Progenitor cell of endocrine pancreas (in vitro differentiated cells): ENCODE measurements at regions not wholly inside any gene's neighbourhood (a gene's known extent, or its start where the extent isn't known, plus 50 kb on each side); places are given as distances from the start of the nearest gene placed in this dataset.
"Not testable (repeated sequence)": the region's sequence is repeated elsewhere in the genome, so short reads cannot be mapped to it uniquely, and the experiment has no call there.

Source experiments
- DNase-seq: peaks from one replicate; pipeline ENCODE4 v3.0.0; 2021; ENCODE audit warnings: low spot score; ENCODE audit not compliant: unreplicated experiment
- H3K27ac Mint-ChIP-seq: 2 replicates; pipeline ENCODE4 v1.8.0; 2021; ENCODE audit warnings: mild to moderate bottlenecking, moderate library complexity, mixed read lengths
- H3K27me3 Mint-ChIP-seq: 2 replicates; pipeline ENCODE4 v1.8.0; 2021; ENCODE audit warnings: mixed read lengths
- H3K36me3 Mint-ChIP-seq: 2 replicates; pipeline ENCODE4 v1.8.0; 2022; ENCODE audit warnings: mixed read lengths; ENCODE audit not compliant: insufficient read depth
- H3K4me1 Mint-ChIP-seq: 2 replicates; pipeline ENCODE4 v1.8.0; 2021; ENCODE audit warnings: low read depth, mixed read lengths
- H3K4me3 Mint-ChIP-seq: 2 replicates; pipeline ENCODE4 v1.8.0; 2021; ENCODE audit warnings: low read depth, mild to moderate bottlenecking, moderate library complexity, mixed read lengths
- H3K9me3 Mint-ChIP-seq: 2 replicates; pipeline ENCODE4 v1.8.0; 2021; ENCODE audit warnings: low read depth, mixed read lengths
- TF ChIP-seq, protein P1 (sequence below): fragments of 200-600 bp; sonication (generic); IDR thresholded peaks from one replicate; pipeline ENCODE4 v1.5.0; 2021; ENCODE audit warnings: antibody characterized with exemption, mild to moderate bottlenecking; ENCODE audit not compliant: unreplicated experiment

GRCh38 chr22:34623580-34623979 lies 442.4 kb upstream of the ISX start:
- Mint-ChIP-seq H3K27ac (no peak overlapping the region), H3K4me1 (no peaks in the 10 kb centered on the region), H3K36me3 (no peaks in the 10 kb centered on the region), H3K27me3 (peaks cover 4% of the 10 kb centered on the region), H3K9me3 (no peaks in the 10 kb centered on the region), H3K4me3 (no peak overlapping the region)
- TF ChIP-seq, protein P1, sequence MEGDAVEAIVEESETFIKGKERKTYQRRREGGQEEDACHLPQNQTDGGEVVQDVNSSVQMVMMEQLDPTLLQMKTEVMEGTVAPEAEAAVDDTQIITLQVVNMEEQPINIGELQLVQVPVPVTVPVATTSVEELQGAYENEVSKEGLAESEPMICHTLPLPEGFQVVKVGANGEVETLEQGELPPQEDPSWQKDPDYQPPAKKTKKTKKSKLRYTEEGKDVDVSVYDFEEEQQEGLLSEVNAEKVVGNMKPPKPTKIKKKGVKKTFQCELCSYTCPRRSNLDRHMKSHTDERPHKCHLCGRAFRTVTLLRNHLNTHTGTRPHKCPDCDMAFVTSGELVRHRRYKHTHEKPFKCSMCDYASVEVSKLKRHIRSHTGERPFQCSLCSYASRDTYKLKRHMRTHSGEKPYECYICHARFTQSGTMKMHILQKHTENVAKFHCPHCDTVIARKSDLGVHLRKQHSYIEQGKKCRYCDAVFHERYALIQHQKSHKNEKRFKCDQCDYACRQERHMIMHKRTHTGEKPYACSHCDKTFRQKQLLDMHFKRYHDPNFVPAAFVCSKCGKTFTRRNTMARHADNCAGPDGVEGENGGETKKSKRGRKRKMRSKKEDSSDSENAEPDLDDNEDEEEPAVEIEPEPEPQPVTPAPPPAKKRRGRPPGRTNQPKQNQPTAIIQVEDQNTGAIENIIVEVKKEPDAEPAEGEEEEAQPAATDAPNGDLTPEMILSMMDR: no peak
- DNase-seq: no peak

DNA sequence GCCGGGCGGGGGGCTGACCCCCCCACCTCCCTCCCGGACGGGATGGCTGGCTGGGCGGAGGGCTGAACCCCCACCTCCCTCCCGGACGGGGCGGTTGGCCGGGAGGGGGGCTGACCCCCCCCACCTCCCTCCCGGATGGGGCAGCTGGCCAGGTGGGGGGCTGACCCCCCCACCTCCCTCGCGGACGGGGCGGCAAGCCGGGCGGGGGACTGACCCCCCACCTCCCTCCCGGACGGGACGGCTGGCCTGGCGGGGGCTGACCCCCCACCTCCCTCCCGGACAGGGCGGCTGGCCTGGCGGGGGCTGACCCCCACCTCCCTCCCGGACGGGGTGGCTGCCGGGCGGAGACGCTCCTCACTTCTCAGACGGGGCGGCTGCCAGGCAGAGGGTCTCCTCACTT lies 440.1 kb upstream of the ISX start:
- H3K4me3 Mint-ChIP-seq, DNase-seq, H3K4me1 Mint-ChIP-seq, H3K9me3 Mint-ChIP-seq, H3K27me3 Mint-ChIP-seq, H3K27ac Mint-ChIP-seq, H3K36me3 Mint-ChIP-seq: not testable (repeated sequence)

DNA sequence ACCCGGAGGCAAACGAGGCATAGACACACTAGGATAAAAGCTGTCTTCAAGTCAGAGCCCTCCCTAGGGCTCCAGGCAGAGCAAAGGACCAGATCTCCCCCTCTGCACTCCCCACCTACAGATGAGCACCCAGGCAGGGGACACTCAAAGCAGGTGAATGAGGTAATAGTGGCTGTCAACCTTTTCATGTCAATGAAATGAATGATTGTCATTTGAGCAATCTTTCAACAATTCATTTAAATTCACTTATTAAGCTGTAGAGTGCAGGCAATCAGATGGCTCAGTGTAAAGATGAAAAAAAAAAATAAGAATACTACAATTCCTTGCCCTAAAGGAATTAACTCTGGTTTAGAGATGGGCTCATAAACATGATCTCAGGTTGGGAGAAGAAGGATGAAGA lies 427.8 kb upstream of the ISX start:
- DNase-seq: no peak
- Mint-ChIP-seq H3K27me3 (peaks cover 44% of the 10 kb centered on the region), H3K4me1 (no peaks in the 10 kb centered on the region), H3K36me3 (no peaks in the 10 kb centered on the region), H3K4me3 (no peak overlapping the region), H3K9me3 (no peaks in the 10 kb centered on the region), H3K27ac (no peak overlapping the region)
- TF ChIP-seq, protein P1: no peak

DNA sequence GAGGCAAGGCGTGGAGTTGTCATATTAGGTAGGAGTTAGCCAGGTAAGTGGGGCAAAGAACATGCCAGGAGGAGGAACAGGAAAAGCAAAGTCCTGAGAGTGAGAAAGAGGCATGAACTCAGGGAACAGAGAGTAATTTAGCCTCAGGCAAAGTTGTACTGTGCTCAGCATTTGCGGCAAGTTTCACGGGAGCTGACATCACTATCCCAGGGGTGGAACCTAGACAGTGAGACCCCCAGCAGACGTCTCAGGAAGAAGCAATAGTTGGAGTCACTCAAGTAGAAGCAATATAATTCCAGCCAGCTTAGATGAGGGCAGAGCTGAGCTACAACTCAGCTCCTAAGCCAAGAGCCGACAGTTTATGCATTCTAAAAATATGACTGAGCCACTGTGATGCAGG lies 426.0 kb upstream of the ISX start:
- no peak for DNase-seq
- H3K36me3 Mint-ChIP-seq: no peaks in the 10 kb centered on the region
- H3K4me3 Mint-ChIP-seq: no peak overlapping the region
- TF ChIP-seq, protein P1: no peak
- no peaks in the 10 kb centered on the region for H3K9me3 Mint-ChIP-seq
- no peaks in the 10 kb centered on the region for H3K4me1 Mint-ChIP-seq
- H3K27ac Mint-ChIP-seq: no peak overlapping the region
- H3K27me3 Mint-ChIP-seq: peaks cover 37% of the 10 kb centered on the region

DNA sequence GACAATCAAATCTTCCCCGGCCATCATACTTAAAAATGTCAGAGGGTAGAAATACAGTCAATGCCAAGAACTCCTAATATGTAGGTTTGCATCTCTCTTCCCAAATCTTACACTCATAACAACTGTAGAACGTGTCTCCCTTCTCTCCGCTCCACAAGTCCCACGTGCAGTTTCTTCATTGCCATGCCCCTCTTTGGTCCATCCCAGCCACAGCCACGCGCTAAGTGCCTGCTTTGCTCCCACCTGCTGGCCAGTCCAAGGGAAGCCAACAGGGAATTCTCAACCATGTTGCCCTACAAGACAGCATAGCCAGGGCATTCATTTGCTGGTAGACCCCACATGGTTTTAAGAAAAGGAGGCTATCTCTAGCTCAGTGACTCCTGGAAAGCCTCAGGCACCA lies 420.6 kb upstream of the ISX start:
- TF ChIP-seq, protein P1: no peak
- peaks cover 15% of the 10 kb centered on the region for H3K27me3 Mint-ChIP-seq
- H3K4me3 Mint-ChIP-seq: no peak overlapping the region
- H3K4me1 Mint-ChIP-seq: no peaks in the 10 kb centered on the region
- H3K27ac Mint-ChIP-seq: no peak overlapping the region
- no peaks in the 10 kb centered on the region for H3K36me3 Mint-ChIP-seq
- no peaks in the 10 kb centered on the region for H3K9me3 Mint-ChIP-seq
- no peak for DNase-seq

DNA sequence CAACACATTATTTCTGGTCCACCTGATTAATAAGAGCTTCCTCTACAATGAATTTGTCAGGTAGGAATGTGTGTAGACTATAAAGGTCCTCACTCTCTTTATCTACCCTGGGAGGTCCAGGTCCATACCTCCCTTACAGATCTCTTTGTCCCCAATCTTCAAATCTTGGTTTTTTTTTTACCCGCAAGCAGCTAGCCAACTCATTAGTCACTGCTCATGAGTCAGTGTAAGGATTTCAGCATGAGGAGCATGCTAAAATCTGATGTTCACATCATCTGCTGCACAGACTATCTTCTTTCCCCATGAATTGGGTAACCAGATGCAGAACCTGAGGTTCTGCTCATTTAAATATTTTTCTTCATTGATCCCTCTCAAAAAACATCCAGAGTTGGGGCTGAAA lies 397.0 kb upstream of the ISX start:
- no peak for DNase-seq
- H3K27ac Mint-ChIP-seq: peak overlapping the region; percentile 55
- H3K9me3 Mint-ChIP-seq: no peaks in the 10 kb centered on the region
- H3K36me3 Mint-ChIP-seq: no peaks in the 10 kb centered on the region
- H3K4me1 Mint-ChIP-seq: no peaks in the 10 kb centered on the region
- TF ChIP-seq, protein P1: no peak
- peaks cover 3% of the 10 kb centered on the region for H3K27me3 Mint-ChIP-seq
- no peak overlapping the region for H3K4me3 Mint-ChIP-seq

DNA sequence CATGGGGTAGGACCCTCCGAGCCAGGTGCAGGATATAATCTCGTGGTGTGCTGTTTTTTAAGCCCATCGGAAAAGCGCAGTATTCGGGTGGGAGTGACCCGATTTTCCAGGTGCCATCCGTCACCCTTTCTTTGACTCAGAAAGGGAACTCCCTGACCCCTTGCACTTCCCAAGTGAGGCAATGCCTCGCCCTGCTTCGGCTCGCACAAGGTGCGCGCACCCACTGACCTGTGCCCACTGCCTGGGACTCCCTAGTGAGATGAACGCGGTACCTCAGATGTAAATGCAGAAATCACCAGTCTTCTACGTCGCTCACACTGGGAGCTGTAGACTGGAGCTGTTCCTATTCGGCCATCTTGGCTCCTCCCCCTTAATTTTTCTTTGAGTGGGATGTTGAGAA lies 382.9 kb upstream of the ISX start:
- not testable (repeated sequence) for DNase-seq, H3K4me1 Mint-ChIP-seq, H3K27ac Mint-ChIP-seq, H3K9me3 Mint-ChIP-seq, H3K36me3 Mint-ChIP-seq, H3K4me3 Mint-ChIP-seq, H3K27me3 Mint-ChIP-seq

DNA sequence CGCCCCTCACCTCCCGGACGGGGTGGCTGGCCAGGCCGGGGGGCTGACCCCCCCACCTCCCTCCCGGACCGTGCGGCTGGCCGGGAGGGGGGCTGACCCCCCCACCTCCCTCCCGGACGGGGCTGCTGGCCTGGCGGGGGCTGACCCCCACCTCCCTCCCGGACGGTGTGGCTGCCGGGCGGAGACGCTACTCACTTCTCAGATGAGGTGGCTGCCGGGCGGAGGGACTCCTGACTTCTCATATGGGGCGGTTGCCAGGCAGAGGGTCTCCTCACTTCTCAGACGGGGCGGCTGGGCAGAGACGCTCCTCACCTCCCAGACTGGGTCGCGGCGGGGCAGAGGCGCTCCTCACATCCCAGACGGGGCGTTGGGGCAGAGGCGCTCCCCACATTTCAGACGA lies 381.7 kb upstream of the ISX start:
- not testable (repeated sequence) for H3K4me1 Mint-ChIP-seq, H3K36me3 Mint-ChIP-seq, H3K4me3 Mint-ChIP-seq, H3K27me3 Mint-ChIP-seq, DNase-seq, H3K9me3 Mint-ChIP-seq, H3K27ac Mint-ChIP-seq
